Kidney (tissue), 13 donors: ENCODE measurements at regions not wholly inside any gene's neighbourhood (a gene's known extent, or its start where the extent isn't known, plus 50 kb on each side); places are given as distances from the start of the nearest gene placed in this dataset.

Source experiments
- DNase-seq, 5 donors: peaks; one replicate each; pipeline ENCODE4 v3.0.0-alpha.2; 2013 to 2020
- FAIRE-seq: peaks from 2 replicates; lab custom pipeline; 2012; peaks lifted over from hg19 to GRCh38; lab: Jason Lieb, UNC
- H3K27ac ChIP-seq, 2 donors: one replicate each; pipeline ENCODE4 v1.7.0; 2013; ENCODE audit warnings: low read depth in 2 of 2, low read length in 2 of 2, inconsistent platforms in 1 of 2
- H3K27me3 ChIP-seq: one replicate; pipeline ENCODE4 v1.7.1; 2013; ENCODE audit warnings: low read length, inconsistent platforms; ENCODE audit not compliant: control insufficient read depth, insufficient read depth
- H3K36me3 ChIP-seq, 3 donors: one replicate each; pipeline versions ENCODE4 v1.7.0 to v1.7.1; 2013; ENCODE audit warnings: low read length in 3 of 3, control low read depth in 1 of 3, inconsistent platforms in 1 of 3; ENCODE audit not compliant: insufficient read depth in 3 of 3, control insufficient read depth in 2 of 3
- H3K4me1 ChIP-seq, 3 donors: one replicate each; pipeline versions ENCODE4 v1.7.0 to v1.7.1; 2013; ENCODE audit warnings: low read length in 3 of 3, inconsistent platforms in 1 of 3, low read depth in 1 of 3; ENCODE audit not compliant: control insufficient read depth in 2 of 3, insufficient read depth in 2 of 3
- H3K4me3 ChIP-seq, 3 donors: one replicate each; pipeline versions ENCODE4 v1.7.0 to v1.8.1; 2013; ENCODE audit warnings: low read length in 3 of 3, control low read depth in 1 of 3, inconsistent platforms in 1 of 3
- H3K9ac ChIP-seq, 3 donors: one replicate each; pipeline versions ENCODE4 v1.7.0 to v1.7.1; 2013; ENCODE audit warnings: low read length in 3 of 3, control low read depth in 1 of 3, inconsistent platforms in 1 of 3
- H3K9me3 ChIP-seq, 3 donors: one replicate each; pipeline versions ENCODE4 v1.7.0 to v1.7.1; 2013; ENCODE audit warnings: low read length in 3 of 3, control low read depth in 1 of 3, inconsistent platforms in 1 of 3; ENCODE audit not compliant: control insufficient read depth in 2 of 3, insufficient read depth in 1 of 3
- intact Hi-C: fragments of 100-400 bp; cut with DNase I; formaldehyde crosslinking; loops from one replicate; pipeline ENCODE4 v1.11.1; 2022
- TF ChIP-seq, protein P1 (sequence below): IDR thresholded peaks from 3 replicates; pipeline ENCODE4 v1.5.1; 2012; ENCODE audit warnings: mild to moderate bottlenecking, moderate library complexity, borderline replicate concordance; ENCODE audit not compliant: insufficient read depth; ENCODE audit errors: extremely low read depth
- donor health status: control.
- donor health status: control.
- donor health status: control.
- donor health status: control.
- donor health status: control.
- donor health status: DM: yes; HTN: yes; CAD: no.
- donor health status: Normal renal cell carcinoma (clear cell type).

- DNase-seq = no peak
- H3K27ac ChIP-seq = no peak overlapping the region
- H3K9me3 ChIP-seq = no peaks in the 10 kb centered on the region
- H3K27me3 ChIP-seq = no peaks in the 10 kb centered on the region
- H3K9ac ChIP-seq = no peak overlapping the region
- FAIRE-seq = no peak
- H3K4me3 ChIP-seq = no peak overlapping the region
- H3K36me3 ChIP-seq = no peaks in the 10 kb centered on the region
- intact Hi-C loops = no loop called here
- no peaks in the 10 kb centered on the region for H3K4me1 ChIP-seq
- TF ChIP-seq, protein P1, sequence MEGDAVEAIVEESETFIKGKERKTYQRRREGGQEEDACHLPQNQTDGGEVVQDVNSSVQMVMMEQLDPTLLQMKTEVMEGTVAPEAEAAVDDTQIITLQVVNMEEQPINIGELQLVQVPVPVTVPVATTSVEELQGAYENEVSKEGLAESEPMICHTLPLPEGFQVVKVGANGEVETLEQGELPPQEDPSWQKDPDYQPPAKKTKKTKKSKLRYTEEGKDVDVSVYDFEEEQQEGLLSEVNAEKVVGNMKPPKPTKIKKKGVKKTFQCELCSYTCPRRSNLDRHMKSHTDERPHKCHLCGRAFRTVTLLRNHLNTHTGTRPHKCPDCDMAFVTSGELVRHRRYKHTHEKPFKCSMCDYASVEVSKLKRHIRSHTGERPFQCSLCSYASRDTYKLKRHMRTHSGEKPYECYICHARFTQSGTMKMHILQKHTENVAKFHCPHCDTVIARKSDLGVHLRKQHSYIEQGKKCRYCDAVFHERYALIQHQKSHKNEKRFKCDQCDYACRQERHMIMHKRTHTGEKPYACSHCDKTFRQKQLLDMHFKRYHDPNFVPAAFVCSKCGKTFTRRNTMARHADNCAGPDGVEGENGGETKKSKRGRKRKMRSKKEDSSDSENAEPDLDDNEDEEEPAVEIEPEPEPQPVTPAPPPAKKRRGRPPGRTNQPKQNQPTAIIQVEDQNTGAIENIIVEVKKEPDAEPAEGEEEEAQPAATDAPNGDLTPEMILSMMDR = no peak
Measured at GRCh38 chr12:25812295-25812694, 146.2 kb upstream of the RASSF8 start.

GRCh38 chr12:25813843-25814242 lies 144.6 kb upstream of the RASSF8 start:
- intact Hi-C loops = no loop called here
- Histone ChIP-seq H3K9ac (no peak overlapping the region), H3K4me1 (no peaks in the 10 kb centered on the region), H3K4me3 (no peak overlapping the region), H3K9me3 (no peaks in the 10 kb centered on the region), H3K36me3 (no peaks in the 10 kb centered on the region), H3K27me3 (no peaks in the 10 kb centered on the region), H3K27ac (no peak overlapping the region)
- TF ChIP-seq, protein P1 = no peak
- FAIRE-seq = no peak
- no peak for DNase-seq

GRCh38 chr12:25816637-25817036 lies 141.8 kb upstream of the RASSF8 start:
- DNase-seq (no peak), FAIRE-seq (no peak)
- TF ChIP-seq, protein P1 = no peak
- Histone ChIP-seq H3K4me3 (no peak overlapping the region), H3K36me3 (no peaks in the 10 kb centered on the region), H3K27ac (no peak overlapping the region), H3K9me3 (no peaks in the 10 kb centered on the region), H3K27me3 (no peaks in the 10 kb centered on the region), H3K9ac (no peak overlapping the region), H3K4me1 (no peaks in the 10 kb centered on the region)
- intact Hi-C loops = no loop called here

GRCh38 chr12:25817166-25817565 lies 141.3 kb upstream of the RASSF8 start:
- H3K9me3 ChIP-seq = no peaks in the 10 kb centered on the region
- no peaks in the 10 kb centered on the region for H3K4me1 ChIP-seq
- no peak for FAIRE-seq
- H3K27ac ChIP-seq = no peak overlapping the region
- H3K4me3 ChIP-seq = no peak overlapping the region
- no peaks in the 10 kb centered on the region for H3K27me3 ChIP-seq
- H3K9ac ChIP-seq = no peak overlapping the region
- no peak for DNase-seq
- intact Hi-C loops = no loop called here
- H3K36me3 ChIP-seq = no peaks in the 10 kb centered on the region
- TF ChIP-seq, protein P1 = no peak
